H1 (cell line): ENCODE measurements at regions not wholly inside any gene's neighbourhood (a gene's known extent, or its start where the extent isn't known, plus 50 kb on each side); places are given as distances from the start of the nearest gene placed in this dataset.

Experiments used
- CTCF ChIA-PET: fragments of 300-600 bp; sonication (Branson Sonifier 250); formaldehyde crosslinking; loops from one replicate; lab custom pipeline; 2021; ENCODE audit not compliant: partially characterized antibody; lab: Charles Lee
- POLR2A ChIA-PET: fragments of 300-600 bp; sonication (Branson Sonifier 250); formaldehyde crosslinking; loops from one replicate; lab custom pipeline; 2021; ENCODE audit warnings: inconsistent platforms; ENCODE audit not compliant: partially characterized antibody; lab: Charles Lee
- DNase-seq, 2 experiments: peaks; one replicate each; pipeline versions ENCODE4 v3.0.0 to v3.0.0-alpha.2; 2010 to 2022; ENCODE audit warnings: low spot score in 2 of 2, low read depth in 1 of 2, mixed read lengths in 1 of 2
- FAIRE-seq: peaks from 2 replicates; lab custom pipeline; 2011; peaks lifted over from hg19 to GRCh38; lab: Jason Lieb, UNC
- H2AFZ ChIP-seq: 2 replicates; pipeline ENCODE4 v1.8.1; 2012; ENCODE audit warnings: low read length, inconsistent platforms
- H2AK5ac ChIP-seq: 2 replicates; pipeline ENCODE4 v1.6.1; 2013; ENCODE audit warnings: low read depth, low read length
- H2BK120ac ChIP-seq: replicated peaks from 2 replicates; pipeline ENCODE3; 2013; ENCODE audit warnings: low read depth, low read length, inconsistent platforms
- H2BK12ac ChIP-seq: 2 replicates; pipeline ENCODE4 v1.6.1; 2013; ENCODE audit warnings: low read depth, low read length
- H2BK15ac ChIP-seq: 2 replicates; pipeline ENCODE4 v1.6.1; 2013; ENCODE audit warnings: low read length
- H2BK20ac ChIP-seq: 2 replicates; pipeline ENCODE4 v1.6.1; 2013; ENCODE audit warnings: low read length
- H2BK5ac ChIP-seq: 2 replicates; pipeline ENCODE4 v1.6.1; 2013; ENCODE audit warnings: low read depth, low read length
- H3K14ac ChIP-seq: 2 replicates; pipeline ENCODE4 v1.6.1; 2013; ENCODE audit warnings: inconsistent platforms; ENCODE audit not compliant: insufficient read length
- H3K18ac ChIP-seq: 2 replicates; pipeline ENCODE4 v1.6.1; 2013; ENCODE audit warnings: low read length; ENCODE audit errors: extremely low read depth
- H3K23ac ChIP-seq: 2 replicates; pipeline ENCODE4 v1.6.1; 2013; ENCODE audit warnings: inconsistent platforms; ENCODE audit not compliant: insufficient read length
- H3K23me2 ChIP-seq: 2 replicates; pipeline ENCODE4 v1.6.1; 2013; ENCODE audit warnings: low read depth, low read length
- H3K27ac ChIP-seq: 2 replicates; pipeline ENCODE4 v1.6.1; 2011; ENCODE audit warnings: low read depth, low read length, inconsistent platforms
- H3K27me3 ChIP-seq, 4 experiments: replicated peaks in 1 of 4; 1 replicate in 1 of 4; 2 replicates in 3 of 4; pipeline versions ENCODE4 v1.6.1 to v1.8.1; 2011 to 2013; ENCODE audit warnings: low read length in 3 of 4, mild to moderate bottlenecking in 3 of 4, inconsistent platforms in 2 of 4, mixed read lengths in 2 of 4, moderate library complexity in 1 of 4; ENCODE audit not compliant: control insufficient read depth in 3 of 4, insufficient read depth in 3 of 4; ENCODE audit errors: extremely low read depth in 1 of 4
- H3K36me3 ChIP-seq, 4 experiments: 2 replicates each; pipeline versions ENCODE4 v1.6.1 to v1.8.1; 2011 to 2013; ENCODE audit warnings: mild to moderate bottlenecking in 4 of 4, low read length in 3 of 4, moderate library complexity in 2 of 4, control low read depth in 1 of 4, inconsistent platforms in 1 of 4; ENCODE audit not compliant: insufficient read depth in 4 of 4, control insufficient read depth in 2 of 4
- H3K4ac ChIP-seq: replicated peaks from 2 replicates; pipeline ENCODE3; 2013; ENCODE audit warnings: low read length, low read depth, mixed read lengths, inconsistent platforms; ENCODE audit not compliant: insufficient read length
- H3K4me1 ChIP-seq, 4 experiments: replicated peaks in 1 of 4; 1 replicate in 1 of 4; 2 replicates in 3 of 4; pipeline versions ENCODE4 v1.6.1 to v1.8.1; 2011 to 2013; ENCODE audit warnings: low read length in 3 of 4, inconsistent platforms in 2 of 4, mixed read lengths in 1 of 4; ENCODE audit not compliant: insufficient read depth in 4 of 4, control insufficient read depth in 3 of 4
- H3K4me2 ChIP-seq, 2 experiments: 2 replicates each; pipeline versions ENCODE4 v1.6.1 to v1.8.1; 2011 to 2013; ENCODE audit warnings: low read depth in 2 of 2, low read length in 2 of 2, control low read depth in 1 of 2, inconsistent platforms in 1 of 2, mild to moderate bottlenecking in 1 of 2; ENCODE audit not compliant: insufficient read depth in 1 of 2
- H3K4me3 ChIP-seq, 4 experiments: fragments of 200-600, 300-600 bp in 1 of 4; sonication (generic), shearing (Covaris generic), sonication (Bioruptor Twin) in 1 of 4; 2 replicates each; pipeline versions ENCODE4 v1.5.1 to v1.8.1; 2011 to 2016; ENCODE audit warnings: low read length in 4 of 4, low read depth in 3 of 4, control low read depth in 2 of 4, inconsistent platforms in 2 of 4, mild to moderate bottlenecking in 2 of 4, mixed read lengths in 1 of 4, moderate library complexity in 1 of 4; ENCODE audit not compliant: insufficient read depth in 2 of 4; ENCODE audit errors: extremely low read depth in 1 of 4
- H3K56ac ChIP-seq: replicated peaks from 2 replicates; pipeline ENCODE3; 2013; ENCODE audit warnings: low read depth, mild to moderate bottlenecking, mixed read lengths, low read length, inconsistent platforms; ENCODE audit not compliant: insufficient read length
- H3K79me1 ChIP-seq: 2 replicates; pipeline ENCODE4 v1.6.1; 2013; ENCODE audit warnings: low read depth, low read length, control low read depth
- H3K79me2 ChIP-seq, 2 experiments: 2 replicates each; pipeline versions ENCODE4 v1.6.1 to v1.8.1; 2012 to 2013; ENCODE audit warnings: low read length in 2 of 2, mild to moderate bottlenecking in 2 of 2, inconsistent platforms in 1 of 2; ENCODE audit not compliant: insufficient read depth in 2 of 2, control insufficient read depth in 1 of 2
- H3K9ac ChIP-seq, 4 experiments: replicated peaks in 1 of 4; 1 replicate in 1 of 4; 2 replicates in 3 of 4; pipeline versions ENCODE4 v1.6.1 to v1.8.1; 2011 to 2013; ENCODE audit warnings: low read depth in 3 of 4, low read length in 3 of 4, control low read depth in 2 of 4, mild to moderate bottlenecking in 2 of 4, moderate library complexity in 2 of 4, inconsistent platforms in 1 of 4; ENCODE audit errors: extremely low read depth in 1 of 4
- H3K9me3 ChIP-seq, 2 experiments: 2 replicates each; pipeline versions ENCODE4 v1.6.1 to v1.8.1; 2012 to 2013; ENCODE audit warnings: mild to moderate bottlenecking in 2 of 2, moderate library complexity in 2 of 2, control low read depth in 1 of 2, inconsistent platforms in 1 of 2, low read depth in 1 of 2, low read length in 1 of 2, mixed read lengths in 1 of 2; ENCODE audit not compliant: insufficient read depth in 2 of 2
- H4K20me1 ChIP-seq, 2 experiments: replicated peaks in 1 of 2; 2 replicates each; pipeline versions ENCODE3 to v1.8.1; 2011 to 2013; ENCODE audit warnings: inconsistent platforms in 2 of 2, low read length in 2 of 2, mild to moderate bottlenecking in 1 of 2; ENCODE audit not compliant: insufficient read depth in 2 of 2, control insufficient read depth in 1 of 2
- H4K5ac ChIP-seq: 2 replicates; pipeline ENCODE4 v1.6.1; 2013; ENCODE audit warnings: low read length, low read depth, mixed read lengths, inconsistent platforms; ENCODE audit not compliant: insufficient read length
- H4K8ac ChIP-seq: 2 replicates; pipeline ENCODE4 v1.8.0; 2013; ENCODE audit warnings: mild to moderate bottlenecking, moderate library complexity, low read length, inconsistent platforms; ENCODE audit not compliant: insufficient read depth; ENCODE audit errors: extremely low read depth
- H4K91ac ChIP-seq: replicated peaks from 2 replicates; pipeline ENCODE3; 2013; ENCODE audit warnings: low read length, mixed read lengths, inconsistent platforms; ENCODE audit not compliant: insufficient read length
- BRCA1 ChIP-seq: IDR thresholded peaks from 2 replicates; pipeline ENCODE4 v1.6.1; 2012; ENCODE audit warnings: low read depth, low read length, improper control_type of control experiment
- CBX8 ChIP-seq: fragments of 300-800, 300-1000 bp; sonication (generic); IDR thresholded peaks from 2 replicates; pipeline ENCODE4 v1.7.1; 2016; ENCODE audit warnings: low read depth, low read length, borderline replicate concordance
- CREB1 ChIP-seq: IDR thresholded peaks from 2 replicates; pipeline ENCODE4 v1.6.1; 2012; ENCODE audit warnings: inconsistent platforms
- E2F6 ChIP-seq: IDR thresholded peaks from 2 replicates; pipeline ENCODE4 v1.6.1; 2012; ENCODE audit warnings: inconsistent platforms
- FOSL1 ChIP-seq: IDR thresholded peaks from 2 replicates; pipeline ENCODE4 v1.6.1; 2011; ENCODE audit warnings: mild to moderate bottlenecking, low read depth, low read length, moderate library complexity; ENCODE audit not compliant: insufficient read depth
- GABPA ChIP-seq: IDR thresholded peaks from 2 replicates; pipeline ENCODE4 v1.6.1; 2011; ENCODE audit warnings: mild to moderate bottlenecking, low read length, moderate library complexity, borderline replicate concordance; ENCODE audit not compliant: insufficient read depth
- HDAC2 ChIP-seq, 2 experiments: fragments of 300-600 bp in 1 of 2; sonication (generic) in 1 of 2; IDR thresholded peaks; 2 replicates each; pipeline ENCODE4 v1.6.1; 2011 to 2012; ENCODE audit warnings: low read depth in 2 of 2, low read length in 2 of 2, mild to moderate bottlenecking in 2 of 2, moderate library complexity in 2 of 2, borderline replicate concordance in 1 of 2, inconsistent platforms in 1 of 2
- KDM1A ChIP-seq: fragments of 200-600, 300-600 bp; sonication (generic); IDR thresholded peaks from 2 replicates; pipeline ENCODE4 v1.7.1; 2016; ENCODE audit warnings: mild to moderate bottlenecking, low read length, borderline replicate concordance
- SIRT6 ChIP-seq: IDR thresholded peaks from one replicate; pipeline ENCODE4 v1.7.1; 2012; ENCODE audit warnings: low read length, inconsistent platforms
- TEAD4 ChIP-seq: IDR thresholded peaks from 2 replicates; pipeline ENCODE4 v1.6.1; 2012; ENCODE audit warnings: low read depth, low read length, inconsistent platforms, mixed read lengths
- WGBS, 2 experiments: shearing (Covaris generic) in 1 of 2; methylation state at CpG; one replicate each; pipeline versions ENCODE4 v1.1.6 to v1.1.7; 2013 to 2015; ENCODE audit warnings: low lambda C conversion rate in 2 of 2, mixed read lengths in 2 of 2, inconsistent platforms in 1 of 2, low coverage in 1 of 2, missing lambda C conversion rate in 1 of 2; ENCODE audit not compliant: insufficient replicate concordance in 2 of 2, insufficient coverage in 1 of 2, insufficient read length in 1 of 2; ENCODE audit errors: extremely low coverage in 1 of 2, missing lambda C conversion rate in 1 of 2; 5-methylcytosine and 5-hydroxymethylcytosine counted together
- TF ChIP-seq, protein P1 (sequence below), 3 experiments: IDR thresholded peaks; 1 replicate in 2 of 3; 2 replicates in 1 of 3; pipeline versions ENCODE4 v1.5.1 to v1.6.1; 2011; ENCODE audit warnings: low read length in 3 of 3, mild to moderate bottlenecking in 3 of 3, inconsistent platforms in 2 of 3, low read depth in 1 of 3, moderate library complexity in 1 of 3; ENCODE audit not compliant: insufficient read depth in 1 of 3; ENCODE audit errors: control extremely low read depth in 1 of 3

- no peaks in the 10 kb centered on the region for H3K79me1 ChIP-seq
- H3K4me1 ChIP-seq, result no peaks in the 10 kb centered on the region
- H2BK5ac ChIP-seq, result no peak overlapping the region
- POLR2A ChIA-PET, result no interaction called here
- H4K20me1 ChIP-seq, result no peaks in the 10 kb centered on the region
- FAIRE-seq (no peak), DNase-seq (no peak)
- no peak overlapping the region for H2AK5ac ChIP-seq
- H3K56ac ChIP-seq, result no peak overlapping the region
- CTCF ChIA-PET, result interaction anchor here (1.4 to 1.8 kb wide), 2 partner anchors 8 to 22 kb away, joined by 4 to 7 read pairs; no protein-coding TSS in a partner anchor
- no peak overlapping the region for H3K9ac ChIP-seq
- no peaks in the 10 kb centered on the region for H3K23me2 ChIP-seq
- H3K27ac ChIP-seq, result no peak overlapping the region
- no peak overlapping the region for H3K18ac ChIP-seq
- TF ChIP-seq, protein P1, sequence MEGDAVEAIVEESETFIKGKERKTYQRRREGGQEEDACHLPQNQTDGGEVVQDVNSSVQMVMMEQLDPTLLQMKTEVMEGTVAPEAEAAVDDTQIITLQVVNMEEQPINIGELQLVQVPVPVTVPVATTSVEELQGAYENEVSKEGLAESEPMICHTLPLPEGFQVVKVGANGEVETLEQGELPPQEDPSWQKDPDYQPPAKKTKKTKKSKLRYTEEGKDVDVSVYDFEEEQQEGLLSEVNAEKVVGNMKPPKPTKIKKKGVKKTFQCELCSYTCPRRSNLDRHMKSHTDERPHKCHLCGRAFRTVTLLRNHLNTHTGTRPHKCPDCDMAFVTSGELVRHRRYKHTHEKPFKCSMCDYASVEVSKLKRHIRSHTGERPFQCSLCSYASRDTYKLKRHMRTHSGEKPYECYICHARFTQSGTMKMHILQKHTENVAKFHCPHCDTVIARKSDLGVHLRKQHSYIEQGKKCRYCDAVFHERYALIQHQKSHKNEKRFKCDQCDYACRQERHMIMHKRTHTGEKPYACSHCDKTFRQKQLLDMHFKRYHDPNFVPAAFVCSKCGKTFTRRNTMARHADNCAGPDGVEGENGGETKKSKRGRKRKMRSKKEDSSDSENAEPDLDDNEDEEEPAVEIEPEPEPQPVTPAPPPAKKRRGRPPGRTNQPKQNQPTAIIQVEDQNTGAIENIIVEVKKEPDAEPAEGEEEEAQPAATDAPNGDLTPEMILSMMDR (IDR thresholded peaks at IDR 0.05; ENCODE audit: control extremely low read depth in 1 of 3, insufficient read depth in 1 of 3, low read depth in 1 of 3, low read length in 3 of 3), result no peak
- TF ChIP-seq TEAD4, result no peak
- TF ChIP-seq GABPA, result no peak
- TF ChIP-seq HDAC2 (IDR thresholded peaks at IDR 0.05; ENCODE audit: borderline replicate concordance in 1 of 2, low read depth in 2 of 2, low read length in 2 of 2), result no peak
- TF ChIP-seq CBX8, result no peak
- TF ChIP-seq KDM1A, result no peak
- TF ChIP-seq E2F6, result no peak
- no peak for TF ChIP-seq FOSL1
- no peak for TF ChIP-seq CREB1
- TF ChIP-seq BRCA1, result no peak
- TF ChIP-seq SIRT6, result no peak
- no peaks in the 10 kb centered on the region for H3K36me3 ChIP-seq
- H2BK15ac ChIP-seq, result no peak overlapping the region
- H3K4me2 ChIP-seq, result no peak overlapping the region
- H4K91ac ChIP-seq, result no peak overlapping the region
- H3K14ac ChIP-seq, result no peak overlapping the region
- peaks cover 0 to 2% of the 10 kb centered on the region in 2 experiments; a peak in 1 of 4 replicates for H3K9me3 ChIP-seq
- no peak overlapping the region for H3K4ac ChIP-seq
- no peak overlapping the region for H2BK12ac ChIP-seq
- 87% methylated on average over 2 of the region's 2 CpGs; no CpG with 5 or more reads in 1 of the 2 experiments for WGBS, 2 experiments
- H4K5ac ChIP-seq, result no peak overlapping the region
- no peak overlapping the region for H3K4me3 ChIP-seq
- no peak overlapping the region for H2BK20ac ChIP-seq
- H2AFZ ChIP-seq, result no peak overlapping the region
- no peaks in the 10 kb centered on the region for H3K27me3 ChIP-seq
- H3K23ac ChIP-seq, result no peak overlapping the region
- H3K79me2 ChIP-seq, result no peaks in the 10 kb centered on the region
- no peak overlapping the region for H2BK120ac ChIP-seq
- H4K8ac ChIP-seq, result no peak overlapping the region
These were observed 86.3 kb downstream of the C6orf118 start for GRCh38 chr6:165223101-165223500.
